Liver (tissue), 8 donors: ENCODE measurements at regions not wholly inside any gene's neighbourhood (a gene's known extent, or its start where the extent isn't known, plus 50 kb on each side); places are given as distances from the start of the nearest gene placed in this dataset.

ENCODE experiments used
- DNase-seq: peaks from one replicate; pipeline ENCODE4 v3.0.0-alpha.2; 2017; ENCODE audit warnings: low spot score
- H3K27ac ChIP-seq, 2 donors: one replicate each; pipeline ENCODE4 v1.7.0; 2013; ENCODE audit warnings: inconsistent platforms in 2 of 2, low read length in 2 of 2, control low read depth in 1 of 2, low read depth in 1 of 2, mild to moderate bottlenecking in 1 of 2
- H3K27me3 ChIP-seq, 4 donors: one replicate each; pipeline versions ENCODE4 v1.6.1 to v1.7.0; 2013; ENCODE audit warnings: low read length in 3 of 4, inconsistent platforms in 1 of 4, mild to moderate bottlenecking in 1 of 4, moderate library complexity in 1 of 4; ENCODE audit not compliant: control insufficient read depth in 4 of 4, insufficient read depth in 4 of 4
- H3K36me3 ChIP-seq, 4 donors: one replicate each; pipeline versions ENCODE4 v1.6.1 to v1.7.0; 2013; ENCODE audit warnings: low read length in 3 of 4, mild to moderate bottlenecking in 3 of 4, low read depth in 1 of 4, moderate library complexity in 1 of 4; ENCODE audit not compliant: control insufficient read depth in 4 of 4, insufficient read depth in 3 of 4
- H3K4me1 ChIP-seq, 4 donors: one replicate each; pipeline versions ENCODE4 v1.6.1 to v1.7.0; 2013; ENCODE audit warnings: low read length in 3 of 4, mild to moderate bottlenecking in 3 of 4, moderate library complexity in 1 of 4; ENCODE audit not compliant: control insufficient read depth in 4 of 4, insufficient read depth in 4 of 4
- H3K4me3 ChIP-seq, 3 donors: one replicate each; pipeline versions ENCODE4 v1.6.1 to v1.7.0; 2013; ENCODE audit warnings: low read length in 3 of 3, control low read depth in 1 of 3, low read depth in 1 of 3, mild to moderate bottlenecking in 1 of 3
- H3K9ac ChIP-seq, 2 donors: one replicate each; pipeline ENCODE4 v1.7.0; 2013; ENCODE audit warnings: low read length in 2 of 2, mild to moderate bottlenecking in 2 of 2, moderate library complexity in 2 of 2, control low read depth in 1 of 2, low read depth in 1 of 2
- H3K9me3 ChIP-seq, 4 donors: one replicate each; pipeline versions ENCODE4 v1.6.1 to v1.7.0; 2013; ENCODE audit warnings: low read length in 3 of 4; ENCODE audit not compliant: control insufficient read depth in 4 of 4
- CTCF ChIP-seq: fragments of 150-350 bp; IDR thresholded peaks from 2 replicates; pipeline ENCODE4 v1.5.1; 2017; ENCODE audit warnings: improper control_type of control experiment, low read depth, low read length; ENCODE audit not compliant: missing input control
- EGR1 ChIP-seq, 2 donors: IDR thresholded peaks; 2 replicates each; pipeline ENCODE4 v1.6.1; 2016 to 2018; ENCODE audit warnings: antibody characterized with exemption in 2 of 2, low read depth in 2 of 2
- FOXA1 ChIP-seq: IDR thresholded peaks from 2 replicates; pipeline ENCODE4 v1.6.1; 2016; ENCODE audit warnings: antibody characterized with exemption
- FOXA2 ChIP-seq: IDR thresholded peaks from 2 replicates; pipeline ENCODE4 v1.6.1; 2016; ENCODE audit warnings: antibody characterized with exemption
- GABPA ChIP-seq, 2 donors: IDR thresholded peaks in 1 of 2; conservative IDR thresholded peaks in 1 of 2; 2 replicates each; pipeline ENCODE4 v1.6.1; 2016; ENCODE audit warnings: antibody characterized with exemption in 2 of 2, mild to moderate bottlenecking in 1 of 2, moderate library complexity in 1 of 2
- HNF4A ChIP-seq, 2 donors: conservative IDR thresholded peaks; 2 replicates each; pipeline ENCODE4 v1.6.1; 2016; ENCODE audit warnings: antibody characterized with exemption in 2 of 2, mild to moderate bottlenecking in 2 of 2
- HNF4G ChIP-seq: IDR thresholded peaks from 2 replicates; pipeline ENCODE4 v1.6.1; 2016; ENCODE audit warnings: antibody characterized with exemption
- JUND ChIP-seq, 2 donors: IDR thresholded peaks; 2 replicates each; pipeline ENCODE4 v1.6.1; 2016; ENCODE audit warnings: antibody characterized with exemption in 2 of 2
- NR2F2 ChIP-seq: IDR thresholded peaks from 2 replicates; pipeline ENCODE4 v1.6.1; 2016; ENCODE audit warnings: antibody characterized with exemption
- RAD21 ChIP-seq, 2 donors: IDR thresholded peaks; 2 replicates each; pipeline ENCODE4 v1.6.1; 2016; ENCODE audit warnings: antibody characterized with exemption in 2 of 2, mild to moderate bottlenecking in 2 of 2
- REST ChIP-seq: IDR thresholded peaks from 2 replicates; pipeline ENCODE4 v1.6.1; 2016; ENCODE audit warnings: antibody characterized with exemption, mild to moderate bottlenecking
- RXRA ChIP-seq, 2 donors: IDR thresholded peaks; 2 replicates each; pipeline ENCODE4 v1.6.1; 2017 to 2018; ENCODE audit warnings: antibody characterized with exemption in 2 of 2, mild to moderate bottlenecking in 1 of 2
- SP1 ChIP-seq: IDR thresholded peaks from 2 replicates; pipeline ENCODE4 v1.6.1; 2018; ENCODE audit warnings: antibody characterized with exemption, mild to moderate bottlenecking
- TAF1 ChIP-seq: conservative IDR thresholded peaks from 2 replicates; pipeline ENCODE4 v1.6.1; 2016; ENCODE audit warnings: antibody characterized with exemption, mild to moderate bottlenecking
- YY1 ChIP-seq: IDR thresholded peaks from 2 replicates; pipeline ENCODE4 v1.6.1; 2016; ENCODE audit warnings: antibody characterized with exemption, mild to moderate bottlenecking
- WGBS: extraction: QIAGEN DNeasy Blood & Tissue Kit; methylation state at CpG from one replicate; pipeline ENCODE4 v1.1.7; 2013; 5-methylcytosine and 5-hydroxymethylcytosine counted together
- TF ChIP-seq, protein P1 (sequence below): IDR thresholded peaks from 2 replicates; pipeline ENCODE4 v1.6.1; 2016; ENCODE audit warnings: antibody characterized with exemption
- TF ChIP-seq, protein P2 (sequence below): IDR thresholded peaks from 2 replicates; pipeline ENCODE4 v1.6.1; 2016; ENCODE audit warnings: antibody characterized with exemption
- TF ChIP-seq, protein P3 (sequence below): IDR thresholded peaks from 2 replicates; pipeline ENCODE4 v1.6.1; 2016; ENCODE audit warnings: antibody characterized with exemption
- donor health status: healthy.
- donor health status: healthy.
- donor health status: healthy.
- donor health status: healthy.
- donor health status: healthy.

- Histone ChIP-seq H3K4me1 (no peaks in the 10 kb centered on the region), H3K9me3 (peaks cover 0 to 16% (median 10%) of the 10 kb centered on the region in 4 donors), H3K27me3 (no peaks in the 10 kb centered on the region), H3K4me3 (no peak overlapping the region), H3K36me3 (no peaks in the 10 kb centered on the region), H3K27ac (no peak overlapping the region), H3K9ac (no peak overlapping the region)
- TF ChIP-seq JUND (IDR thresholded peaks at IDR 0.05) = no peak
- TF ChIP-seq, protein P1, sequence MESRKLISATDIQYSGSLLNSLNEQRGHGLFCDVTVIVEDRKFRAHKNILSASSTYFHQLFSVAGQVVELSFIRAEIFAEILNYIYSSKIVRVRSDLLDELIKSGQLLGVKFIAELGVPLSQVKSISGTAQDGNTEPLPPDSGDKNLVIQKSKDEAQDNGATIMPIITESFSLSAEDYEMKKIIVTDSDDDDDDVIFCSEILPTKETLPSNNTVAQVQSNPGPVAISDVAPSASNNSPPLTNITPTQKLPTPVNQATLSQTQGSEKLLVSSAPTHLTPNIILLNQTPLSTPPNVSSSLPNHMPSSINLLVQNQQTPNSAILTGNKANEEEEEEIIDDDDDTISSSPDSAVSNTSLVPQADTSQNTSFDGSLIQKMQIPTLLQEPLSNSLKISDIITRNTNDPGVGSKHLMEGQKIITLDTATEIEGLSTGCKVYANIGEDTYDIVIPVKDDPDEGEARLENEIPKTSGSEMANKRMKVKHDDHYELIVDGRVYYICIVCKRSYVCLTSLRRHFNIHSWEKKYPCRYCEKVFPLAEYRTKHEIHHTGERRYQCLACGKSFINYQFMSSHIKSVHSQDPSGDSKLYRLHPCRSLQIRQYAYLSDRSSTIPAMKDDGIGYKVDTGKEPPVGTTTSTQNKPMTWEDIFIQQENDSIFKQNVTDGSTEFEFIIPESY = no peak
- TF ChIP-seq, protein P2, sequence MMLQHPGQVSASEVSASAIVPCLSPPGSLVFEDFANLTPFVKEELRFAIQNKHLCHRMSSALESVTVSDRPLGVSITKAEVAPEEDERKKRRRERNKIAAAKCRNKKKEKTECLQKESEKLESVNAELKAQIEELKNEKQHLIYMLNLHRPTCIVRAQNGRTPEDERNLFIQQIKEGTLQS = no peak
- no peak for TF ChIP-seq YY1
- TF ChIP-seq HNF4A (conservative IDR thresholded peaks at IDR 0.05) = no peak
- no peak for TF ChIP-seq EGR1 (IDR thresholded peaks at IDR 0.05; ENCODE audit: low read depth in 2 of 2)
- no peak for TF ChIP-seq CTCF
- no peak for TF ChIP-seq NR2F2
- TF ChIP-seq RXRA (IDR thresholded peaks at IDR 0.05) = no peak
- TF ChIP-seq FOXA2 = no peak
- no peak for TF ChIP-seq SP1
- no peak for TF ChIP-seq GABPA (IDR thresholded peaks at IDR 0.05 in 1 of 2, conservative IDR thresholded peaks at IDR 0.05 in 1 of 2)
- no peak for TF ChIP-seq TAF1
- TF ChIP-seq, protein P3, sequence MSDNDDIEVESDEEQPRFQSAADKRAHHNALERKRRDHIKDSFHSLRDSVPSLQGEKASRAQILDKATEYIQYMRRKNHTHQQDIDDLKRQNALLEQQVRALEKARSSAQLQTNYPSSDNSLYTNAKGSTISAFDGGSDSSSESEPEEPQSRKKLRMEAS = no peak
- TF ChIP-seq FOXA1 = no peak
- TF ChIP-seq RAD21 (IDR thresholded peaks at IDR 0.05) = no peak
- TF ChIP-seq HNF4G = no peak
- DNase-seq = no peak
- 76% methylated on average over 3 of the region's 3 CpGs for WGBS
Observed at GRCh38 chr19:20858218-20858617, 64.8 kb upstream of the ZNF85 start.

DNA sequence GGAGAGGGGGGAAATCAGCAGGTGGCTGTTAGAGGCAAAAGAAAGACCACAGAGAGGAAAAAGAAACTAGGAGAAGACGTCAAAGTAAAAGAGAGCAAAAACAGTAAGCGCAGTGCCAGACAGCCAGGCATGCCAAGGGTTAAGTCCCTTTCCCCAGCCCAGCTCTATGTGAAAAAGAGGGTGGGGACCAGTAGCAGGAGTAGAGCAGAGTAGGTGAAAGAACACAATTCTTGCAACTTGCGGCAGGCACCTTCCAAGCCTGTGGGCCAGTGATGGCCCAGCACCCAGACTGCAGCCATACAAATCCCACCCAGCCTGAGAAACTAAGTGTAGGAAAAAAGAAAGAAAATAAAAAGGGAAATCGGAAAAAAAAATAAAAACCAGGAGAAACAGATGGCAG is 64.2 kb upstream of the ZNF85 start:
- no peak overlapping the region for H3K27ac ChIP-seq
- H3K9me3 ChIP-seq = peaks cover 0 to 16% (median 11%) of the 10 kb centered on the region in 4 donors
- no peaks in the 10 kb centered on the region for H3K4me1 ChIP-seq
- 73% methylated on average over 4 of the region's 4 CpGs for WGBS
- DNase-seq = no peak
- H3K4me3 ChIP-seq = no peak overlapping the region
- no peaks in the 10 kb centered on the region for H3K27me3 ChIP-seq
- no peaks in the 10 kb centered on the region for H3K36me3 ChIP-seq
- TF ChIP-seq, protein P3 = no peak
- TF ChIP-seq REST (no peak), YY1 (no peak), CTCF (no peak), HNF4G (no peak), TAF1 (no peak), JUND (IDR thresholded peaks at IDR 0.05) (no peak), HNF4A (conservative IDR thresholded peaks at IDR 0.05) (no peak), RAD21 (IDR thresholded peaks at IDR 0.05) (no peak), EGR1 (IDR thresholded peaks at IDR 0.05; ENCODE audit: low read depth in 2 of 2) (no peak)
- TF ChIP-seq, protein P2 = no peak
- TF ChIP-seq, protein P1 = no peak
- no peak overlapping the region for H3K9ac ChIP-seq
